GM12872 (cell line): ENCODE measurements at regions not wholly inside any gene's neighbourhood (a gene's known extent, or its start where the extent isn't known, plus 50 kb on each side); places are given as distances from the start of the nearest gene placed in this dataset.

ENCODE experiments used
- TF ChIP-seq, protein P1 (sequence below): IDR thresholded peaks from 3 replicates; pipeline ENCODE4 v1.5.1; 2011; ENCODE audit warnings: low read depth, mild to moderate bottlenecking, low read length, moderate library complexity; ENCODE audit not compliant: insufficient read depth

DNA sequence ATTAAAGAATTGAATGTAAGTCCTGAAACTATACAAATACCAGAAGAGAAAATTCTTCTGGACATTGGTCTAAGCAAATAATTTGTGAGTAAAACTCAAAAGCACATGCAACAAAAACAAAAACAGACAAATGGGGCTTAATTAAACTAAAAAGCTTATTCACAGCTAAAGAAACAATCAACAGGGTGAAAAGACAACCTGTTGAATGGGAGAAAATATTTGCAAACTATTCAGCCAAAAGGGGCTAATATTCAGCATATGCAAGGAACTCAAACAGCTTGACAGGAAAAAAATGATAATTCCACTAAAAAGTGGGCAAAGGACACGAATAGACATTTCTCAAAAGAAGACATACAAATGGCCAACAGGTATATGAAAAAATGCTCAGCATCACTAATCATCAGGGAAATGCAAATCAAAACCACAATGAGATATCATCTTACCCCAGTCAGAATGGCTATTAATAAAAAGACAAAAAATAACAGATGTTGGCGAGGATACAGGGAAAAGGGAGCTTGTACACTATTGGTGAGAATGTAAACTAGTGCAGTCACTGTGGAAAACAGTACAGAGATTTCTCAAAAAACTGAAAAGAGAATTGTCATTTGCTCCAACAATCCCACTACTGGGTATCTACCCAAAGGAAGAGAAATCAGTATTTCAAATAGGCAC lies 177.5 kb upstream of the RTL1 start:
- TF ChIP-seq, protein P1, sequence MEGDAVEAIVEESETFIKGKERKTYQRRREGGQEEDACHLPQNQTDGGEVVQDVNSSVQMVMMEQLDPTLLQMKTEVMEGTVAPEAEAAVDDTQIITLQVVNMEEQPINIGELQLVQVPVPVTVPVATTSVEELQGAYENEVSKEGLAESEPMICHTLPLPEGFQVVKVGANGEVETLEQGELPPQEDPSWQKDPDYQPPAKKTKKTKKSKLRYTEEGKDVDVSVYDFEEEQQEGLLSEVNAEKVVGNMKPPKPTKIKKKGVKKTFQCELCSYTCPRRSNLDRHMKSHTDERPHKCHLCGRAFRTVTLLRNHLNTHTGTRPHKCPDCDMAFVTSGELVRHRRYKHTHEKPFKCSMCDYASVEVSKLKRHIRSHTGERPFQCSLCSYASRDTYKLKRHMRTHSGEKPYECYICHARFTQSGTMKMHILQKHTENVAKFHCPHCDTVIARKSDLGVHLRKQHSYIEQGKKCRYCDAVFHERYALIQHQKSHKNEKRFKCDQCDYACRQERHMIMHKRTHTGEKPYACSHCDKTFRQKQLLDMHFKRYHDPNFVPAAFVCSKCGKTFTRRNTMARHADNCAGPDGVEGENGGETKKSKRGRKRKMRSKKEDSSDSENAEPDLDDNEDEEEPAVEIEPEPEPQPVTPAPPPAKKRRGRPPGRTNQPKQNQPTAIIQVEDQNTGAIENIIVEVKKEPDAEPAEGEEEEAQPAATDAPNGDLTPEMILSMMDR = no peak

DNA sequence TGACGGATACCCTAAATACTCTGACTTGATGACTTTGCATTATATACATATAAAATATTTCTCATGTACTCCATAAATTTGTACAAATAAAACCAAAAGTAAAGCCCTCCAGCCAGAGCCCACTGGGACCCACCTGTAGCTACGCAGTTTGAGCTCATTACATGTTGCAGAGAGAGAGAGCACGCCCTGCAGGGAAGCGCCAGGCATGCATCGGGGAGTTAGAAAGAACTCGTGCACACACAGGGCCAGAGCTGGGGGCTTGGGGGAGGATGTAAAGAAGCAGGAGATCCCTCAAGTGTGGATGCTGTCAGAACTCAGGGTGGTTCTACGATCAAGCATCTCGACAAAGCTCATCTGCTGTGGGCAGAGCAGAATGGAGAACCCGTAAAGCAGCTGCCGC lies 178.5 kb upstream of the RTL1 start:
- TF ChIP-seq, protein P1 = no peak

DNA sequence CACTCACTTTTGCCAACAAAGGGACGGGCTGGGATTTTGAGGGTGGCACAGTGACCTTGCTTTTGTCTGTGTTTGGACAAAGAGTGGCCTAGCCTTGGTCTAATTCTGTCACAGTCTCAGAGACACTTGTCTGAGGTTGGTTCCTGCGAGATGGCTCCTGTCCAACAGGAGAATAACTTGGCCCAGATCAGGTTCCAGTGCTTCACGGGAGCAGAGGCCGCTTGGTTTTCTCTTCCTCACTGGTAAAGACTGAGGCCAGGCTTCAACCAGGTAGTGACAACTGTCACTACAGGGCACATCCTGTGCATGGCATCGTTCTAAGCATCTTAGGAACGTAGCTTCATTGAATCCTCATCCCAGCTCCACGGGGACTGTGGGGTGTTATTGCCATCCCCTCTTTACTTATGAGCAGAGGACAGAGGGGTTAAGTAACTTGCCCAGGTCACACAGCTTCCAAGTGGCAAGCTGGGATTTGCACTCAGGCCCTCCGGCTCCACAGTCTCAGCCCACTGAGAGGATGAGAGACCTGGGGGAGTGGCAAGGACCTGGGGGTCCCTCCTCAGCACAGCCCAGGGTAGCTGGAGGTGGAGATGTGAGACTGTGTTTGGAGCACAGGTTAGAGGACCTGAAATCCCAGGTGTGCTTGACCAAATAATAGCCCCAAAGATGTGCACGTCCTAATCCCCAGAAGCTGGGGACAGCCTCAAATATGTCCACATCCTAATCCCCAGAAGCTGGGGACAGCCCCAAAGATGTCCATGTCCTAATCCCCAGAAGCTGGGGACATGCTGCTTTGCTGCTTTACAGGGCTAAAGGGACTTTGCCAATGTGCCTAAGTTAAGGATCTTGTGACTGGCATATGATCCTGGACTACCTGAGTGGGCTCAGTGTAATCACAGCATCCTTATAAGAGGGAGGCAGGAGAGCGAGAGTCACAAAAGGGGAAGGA lies 179.2 kb upstream of the RTL1 start:
- TF ChIP-seq, protein P1 = no peak

DNA sequence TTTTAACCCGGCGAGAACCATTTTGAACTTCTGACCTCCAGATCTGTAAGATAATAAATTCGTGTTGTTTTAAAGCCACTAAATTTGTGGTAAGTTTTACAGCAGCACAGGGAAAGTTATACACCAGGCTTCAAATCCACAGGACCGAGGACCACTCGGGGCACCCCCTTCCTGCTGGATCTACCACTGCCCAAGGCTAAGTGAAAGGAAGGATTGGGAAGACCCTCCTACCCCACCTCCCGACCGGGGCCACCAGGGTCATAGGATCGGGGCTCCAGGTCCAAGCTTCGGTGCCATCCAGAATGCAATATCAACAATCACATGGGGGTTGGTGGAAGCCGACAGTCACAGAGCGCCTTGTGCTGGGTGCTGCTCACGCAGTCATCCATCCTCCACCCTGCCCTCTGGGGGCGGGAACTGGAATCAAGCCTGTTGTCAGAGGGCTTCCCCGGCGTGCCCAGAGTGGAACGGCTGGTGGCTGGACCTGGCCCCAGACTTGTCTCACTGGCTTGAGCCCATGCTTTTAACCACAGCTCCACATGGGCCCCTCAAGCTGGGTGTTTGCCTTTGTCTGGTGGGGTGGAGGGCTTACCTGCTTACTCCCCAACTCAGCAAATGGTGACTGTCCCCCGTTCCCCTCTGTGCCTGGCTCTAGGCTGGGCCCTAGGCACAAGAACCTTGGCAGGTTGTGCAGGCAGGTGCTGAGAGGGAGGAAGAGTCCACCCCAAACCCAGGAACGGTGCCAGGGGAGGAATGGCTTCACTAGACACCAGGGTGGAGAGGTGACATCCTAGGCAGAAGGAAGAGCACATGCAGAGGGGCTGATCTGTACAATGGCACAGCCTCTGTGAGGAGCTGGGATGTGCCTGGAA lies 180.3 kb upstream of the RTL1 start:
- TF ChIP-seq, protein P1 = no peak

DNA sequence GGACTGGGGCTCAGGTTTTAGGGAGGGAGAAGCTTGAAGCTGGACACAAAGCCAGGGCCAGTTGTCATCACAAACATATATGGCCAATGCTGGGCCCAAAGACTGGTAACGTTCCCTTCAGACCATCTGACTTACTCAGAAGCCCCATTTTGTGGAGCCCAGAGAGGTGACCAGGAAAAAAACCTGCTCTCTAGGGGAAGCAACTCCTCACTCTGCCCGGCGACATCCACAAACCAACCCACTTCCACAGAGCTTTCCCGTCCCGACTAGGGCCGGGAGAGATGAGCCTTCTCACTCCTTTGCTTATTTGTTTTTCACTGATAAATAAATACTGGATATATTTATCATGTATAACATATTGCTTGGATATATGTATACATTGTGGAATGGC lies 180.9 kb upstream of the RTL1 start:
- TF ChIP-seq, protein P1 = no peak

DNA sequence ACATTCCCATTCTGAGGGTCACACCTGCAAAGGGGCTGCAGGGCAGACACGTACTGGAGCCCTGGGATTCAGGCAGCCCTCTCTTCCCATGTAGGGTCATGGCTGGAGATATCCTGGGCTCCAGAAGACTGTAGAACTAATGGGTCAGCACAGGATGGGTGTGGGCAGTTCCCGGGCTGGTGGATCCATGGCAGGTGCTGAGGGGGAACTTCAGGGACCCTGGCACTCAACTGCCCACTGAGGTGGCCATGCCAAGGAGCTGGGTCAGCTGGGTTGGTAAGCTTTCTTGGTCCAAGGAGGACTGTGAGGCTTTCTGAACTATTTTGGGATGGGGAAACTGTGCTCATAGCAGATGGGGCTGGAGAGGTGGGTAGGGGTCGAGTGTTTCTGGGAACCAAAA lies 183.4 kb upstream of the RTL1 start:
- TF ChIP-seq, protein P1 = no peak
